Inferior parietal cortex (tissue), 1 donor: ENCODE measurements at regions not wholly inside any gene's neighbourhood (a gene's known extent, or its start where the extent isn't known, plus 50 kb on each side); places are given as distances from the start of the nearest gene placed in this dataset.
A peak's percentile ranks its signal among the peaks of the same experiment; 100 is the strongest.
"Not testable (repeated sequence)": the region's sequence is repeated elsewhere in the genome, so short reads cannot be mapped to it uniquely, and the experiment has no call there.

Experiments used
- DNase-seq: peaks from one replicate; pipeline ENCODE4 v3.0.0-alpha.2; 2016; ENCODE audit errors: extremely low spot score

DNA sequence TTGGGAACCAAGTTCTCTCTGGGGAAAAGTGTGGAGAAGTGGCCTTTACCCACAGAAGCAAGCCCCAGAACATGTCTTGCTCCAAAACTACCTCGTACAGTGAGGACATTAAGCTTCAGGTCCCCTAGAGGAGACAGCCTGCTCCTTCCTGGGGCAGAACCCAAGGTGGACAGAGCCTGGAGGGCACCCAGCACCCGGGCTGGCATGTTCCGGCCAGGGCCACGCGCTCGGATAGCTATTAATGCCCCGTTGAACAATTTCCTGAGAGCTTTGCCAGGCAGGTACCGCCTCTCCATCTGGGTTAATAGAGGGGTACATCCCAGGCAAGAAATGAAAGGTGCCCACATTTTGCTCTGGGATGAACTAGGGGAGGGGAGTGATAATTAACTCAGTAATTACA lies 169.0 kb upstream of the GRK3 start:
- no peak for DNase-seq

DNA sequence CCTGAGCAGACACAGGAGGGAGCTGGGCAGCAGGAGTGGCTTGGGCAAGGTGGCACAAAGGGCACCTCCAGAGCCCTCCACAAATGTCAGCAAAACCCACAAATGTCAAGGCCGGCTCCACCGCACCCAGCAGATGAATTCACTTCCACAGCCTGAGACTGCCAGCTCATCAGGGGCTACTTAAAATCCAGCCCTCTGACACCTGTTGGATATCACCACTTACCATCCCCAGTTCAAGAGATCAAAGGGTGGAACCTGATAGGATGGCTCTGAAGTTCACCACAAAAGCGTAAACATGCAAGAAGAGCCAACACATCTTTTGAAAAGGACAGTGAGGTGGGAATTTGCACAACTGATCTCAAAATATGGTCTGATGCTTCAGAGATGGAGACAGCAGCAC lies 168.6 kb upstream of the GRK3 start:
- no peak for DNase-seq

DNA sequence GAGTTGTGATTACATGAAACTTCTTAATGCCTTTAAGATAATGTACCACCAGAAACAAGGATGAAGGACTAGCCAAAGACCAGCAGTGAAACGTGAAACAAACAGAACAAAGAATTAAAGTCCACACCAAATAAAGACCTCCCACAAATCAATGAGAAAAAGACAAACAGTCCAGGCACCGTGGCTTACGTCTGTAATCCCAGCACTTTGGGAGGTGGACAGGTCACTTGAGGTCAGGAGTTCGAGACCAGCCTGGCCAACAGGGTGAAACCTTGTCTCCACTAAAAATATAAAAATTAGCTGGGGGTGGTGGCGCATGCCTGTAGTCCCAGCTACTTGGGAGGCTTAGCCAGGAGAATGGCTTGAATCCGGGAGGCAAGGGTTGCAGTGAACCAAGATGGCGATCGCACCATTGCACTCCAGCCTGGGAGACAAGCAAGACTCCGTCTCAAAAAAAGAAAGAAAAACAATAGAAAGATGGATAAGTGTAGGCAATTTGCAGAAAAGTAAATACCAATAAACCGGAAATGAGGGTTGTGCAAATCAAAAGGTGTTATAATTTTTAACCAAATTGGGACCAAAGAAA lies 167.8 kb upstream of the GRK3 start:
- no peak for DNase-seq

DNA sequence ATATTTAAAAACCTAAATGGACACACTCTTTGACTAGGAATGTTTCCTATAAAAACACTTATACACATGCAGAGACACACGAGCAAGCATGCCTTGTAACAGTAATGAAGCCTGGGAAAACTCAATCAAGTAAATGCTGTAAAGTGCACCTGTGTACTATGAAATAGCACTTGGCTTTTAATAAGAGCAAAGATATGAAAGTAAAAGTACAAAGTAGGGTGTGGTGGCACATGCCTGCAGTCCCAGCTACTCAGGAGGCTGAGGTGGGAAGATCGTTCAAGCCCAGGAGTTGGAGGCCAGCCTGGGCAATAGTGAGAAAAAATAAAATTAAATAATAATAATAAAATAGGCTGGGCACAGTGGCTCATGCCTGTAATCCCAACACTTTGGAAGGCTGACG lies 166.9 kb upstream of the GRK3 start:
- no peak for DNase-seq

DNA sequence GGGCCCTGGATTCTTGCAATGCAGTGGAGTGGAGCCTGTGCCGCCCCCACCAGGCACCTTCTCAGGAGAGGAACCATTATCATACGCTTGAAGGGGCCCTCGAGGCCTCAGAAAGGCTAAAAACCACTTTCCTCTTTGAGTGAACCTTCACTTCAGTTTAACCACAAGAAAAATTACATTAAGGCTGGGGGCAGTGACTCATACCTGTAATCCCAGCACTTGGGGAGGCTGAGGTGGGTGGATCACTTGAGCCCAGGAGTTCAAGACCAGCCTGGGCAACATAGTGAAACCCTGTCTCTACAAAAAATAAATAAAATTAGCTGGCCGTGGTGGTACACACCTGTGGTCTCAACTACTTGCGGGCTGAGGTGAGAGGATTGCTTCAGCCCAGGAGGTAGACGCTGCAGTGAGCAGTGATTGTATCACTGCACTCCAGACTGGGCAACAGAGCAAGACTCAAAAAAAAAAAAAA lies 165.8 kb upstream of the GRK3 start:
- not testable (repeated sequence) for DNase-seq

DNA sequence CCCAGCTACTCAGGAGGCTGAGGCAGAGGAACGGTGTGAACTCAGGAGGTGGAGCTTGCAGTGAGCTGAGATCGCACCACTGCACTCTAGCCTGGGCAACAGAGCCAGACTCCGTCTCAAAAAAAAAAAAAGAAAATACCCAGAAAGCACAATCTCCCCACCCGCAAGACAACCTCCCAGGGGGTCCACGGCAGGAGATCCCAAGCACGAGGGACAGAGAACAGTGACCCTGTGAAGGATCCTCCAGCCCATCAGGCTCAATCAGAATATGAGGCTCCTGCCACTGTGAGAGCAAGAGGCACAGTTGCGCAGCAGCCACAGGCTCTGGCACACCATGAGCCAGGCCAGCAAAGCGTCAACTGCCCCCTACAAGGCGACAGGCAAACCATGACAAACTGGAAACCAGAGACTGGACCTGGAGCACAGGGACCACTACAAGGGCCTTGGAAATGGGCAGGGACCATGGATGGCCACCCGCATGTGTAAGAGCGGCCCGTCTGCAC lies 164.8 kb upstream of the GRK3 start:
- DNase-seq: no peak

DNA sequence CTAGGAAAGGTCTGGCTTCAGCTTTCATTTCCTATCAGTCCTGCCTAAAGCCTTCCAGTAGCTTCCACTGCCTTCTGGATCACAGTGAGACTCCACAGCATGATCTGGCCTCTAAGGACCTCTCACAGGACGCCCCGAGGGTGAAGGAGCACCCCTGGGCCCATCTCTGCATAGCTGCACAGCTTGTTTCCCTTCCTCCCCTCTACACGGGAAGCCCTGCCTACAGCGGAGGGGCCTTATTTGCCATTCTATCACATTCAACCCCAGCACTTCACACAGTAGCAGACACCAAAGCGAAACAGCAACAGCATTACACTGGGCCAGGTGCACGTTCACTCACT lies 162.3 kb upstream of the GRK3 start:
- no peak for DNase-seq

DNA sequence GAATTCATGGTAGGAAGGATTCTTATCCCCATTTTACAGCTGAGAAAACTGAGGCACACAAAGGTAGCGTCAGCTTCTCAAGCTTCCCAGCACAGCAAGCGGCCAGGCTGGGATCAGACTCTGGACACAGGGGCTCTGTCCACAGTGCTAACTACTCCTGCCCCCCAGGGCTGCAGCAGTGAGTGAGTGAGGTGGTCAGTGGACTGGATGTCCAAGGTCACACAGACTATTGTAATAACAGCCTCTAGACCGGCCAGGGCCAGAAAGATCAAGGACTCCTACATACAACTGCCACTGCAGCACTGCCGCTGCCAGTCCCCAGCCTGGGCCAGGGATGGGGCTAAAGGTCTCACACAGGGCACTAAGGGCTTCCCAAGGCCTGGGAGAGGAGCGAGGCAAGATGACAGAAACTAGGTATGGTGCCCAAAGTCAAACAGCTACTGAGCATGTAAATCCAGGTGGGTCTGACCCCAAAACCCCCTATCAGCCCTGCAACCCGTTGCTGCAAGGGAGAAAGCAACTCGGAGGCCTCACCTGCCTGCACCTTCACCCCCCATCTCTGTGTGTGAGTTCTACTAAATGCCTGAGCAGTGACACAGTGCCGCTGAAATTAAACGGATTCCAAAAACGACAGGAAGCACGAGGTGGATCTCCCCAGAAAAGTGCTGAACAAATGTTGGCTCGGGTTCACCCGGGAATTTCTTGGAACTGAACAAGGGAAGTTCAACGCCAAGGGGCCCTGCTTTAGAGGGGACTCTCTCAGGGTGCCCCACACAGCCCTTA lies 161.8 kb upstream of the GRK3 start:
- no peak for DNase-seq

DNA sequence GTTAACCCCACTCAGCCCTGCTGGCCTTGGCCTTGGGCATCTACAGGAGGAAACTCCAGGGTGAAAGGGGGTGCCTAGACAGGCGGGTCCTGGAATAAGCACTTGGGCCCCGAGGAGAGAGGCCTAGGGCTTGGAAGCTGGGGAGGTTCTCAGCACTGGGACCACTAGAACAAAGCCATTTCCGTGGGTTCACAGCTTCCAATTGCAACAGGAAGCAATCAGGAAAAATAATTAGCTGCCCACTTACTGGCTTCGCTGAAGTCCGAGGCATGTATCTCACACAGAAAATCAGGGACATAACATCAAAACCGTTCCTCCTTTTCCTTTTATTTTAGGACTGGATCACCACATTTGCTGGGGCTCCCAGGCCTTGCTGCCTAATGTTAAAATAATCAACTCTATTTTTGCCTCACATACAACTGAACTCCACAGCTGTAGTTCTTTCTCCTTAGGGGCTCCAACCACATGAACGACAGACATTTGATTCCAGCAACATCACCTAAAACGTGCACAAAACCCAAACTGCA lies 161.1 kb upstream of the GRK3 start:
- DNase-seq: no peak

DNA sequence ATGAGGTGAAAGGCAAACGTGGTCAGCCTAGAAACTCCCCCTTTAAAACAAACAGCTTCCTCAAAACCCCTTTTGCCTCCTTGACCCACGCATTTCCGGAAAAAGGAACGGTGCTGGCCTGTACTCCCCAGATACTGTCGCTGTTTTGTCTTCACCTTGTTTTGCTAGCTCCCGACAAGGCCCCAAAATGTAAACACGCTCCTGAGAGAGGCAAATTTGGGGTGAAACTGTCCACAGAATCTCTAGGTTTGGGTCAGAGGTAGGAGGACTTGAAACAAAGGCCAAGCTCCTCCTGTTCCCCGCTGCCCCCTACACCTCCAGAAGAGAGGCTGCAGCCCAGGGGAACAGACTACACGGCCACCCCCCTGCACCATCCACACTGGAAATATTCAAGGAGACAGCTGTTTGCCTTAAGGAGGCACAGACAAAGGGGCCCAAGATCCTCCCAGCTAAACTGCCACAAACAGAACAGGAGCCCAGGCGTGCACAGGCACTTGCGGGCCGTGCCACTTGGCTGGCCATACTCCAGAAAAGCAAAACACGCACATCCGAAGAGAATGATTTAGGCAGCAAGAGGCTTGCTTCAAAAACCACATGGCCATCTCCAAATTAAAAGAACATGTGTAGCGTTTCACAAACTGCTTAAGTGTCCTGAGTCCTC lies 160.5 kb upstream of the GRK3 start:
- peak; percentile 21 for DNase-seq

DNA sequence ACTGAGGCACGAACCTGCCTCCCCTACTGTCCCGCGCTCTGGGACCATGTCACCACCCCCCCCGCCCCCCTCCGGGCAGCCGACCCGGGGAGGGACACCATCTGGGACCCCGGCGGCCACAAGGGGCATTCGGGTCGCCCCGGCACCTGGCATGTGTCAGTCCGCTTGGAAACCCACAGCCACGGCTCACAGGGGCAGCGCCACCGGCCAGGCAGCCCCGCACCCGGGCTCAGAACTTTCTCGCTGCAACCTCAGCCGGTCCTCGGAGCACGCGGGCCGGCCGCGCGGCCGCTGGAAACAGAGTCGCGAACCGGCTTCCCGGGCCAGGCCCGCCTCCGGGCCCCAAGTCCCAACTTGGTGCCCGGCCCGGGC lies 159.9 kb upstream of the GRK3 start:
- DNase-seq: no peak

DNA sequence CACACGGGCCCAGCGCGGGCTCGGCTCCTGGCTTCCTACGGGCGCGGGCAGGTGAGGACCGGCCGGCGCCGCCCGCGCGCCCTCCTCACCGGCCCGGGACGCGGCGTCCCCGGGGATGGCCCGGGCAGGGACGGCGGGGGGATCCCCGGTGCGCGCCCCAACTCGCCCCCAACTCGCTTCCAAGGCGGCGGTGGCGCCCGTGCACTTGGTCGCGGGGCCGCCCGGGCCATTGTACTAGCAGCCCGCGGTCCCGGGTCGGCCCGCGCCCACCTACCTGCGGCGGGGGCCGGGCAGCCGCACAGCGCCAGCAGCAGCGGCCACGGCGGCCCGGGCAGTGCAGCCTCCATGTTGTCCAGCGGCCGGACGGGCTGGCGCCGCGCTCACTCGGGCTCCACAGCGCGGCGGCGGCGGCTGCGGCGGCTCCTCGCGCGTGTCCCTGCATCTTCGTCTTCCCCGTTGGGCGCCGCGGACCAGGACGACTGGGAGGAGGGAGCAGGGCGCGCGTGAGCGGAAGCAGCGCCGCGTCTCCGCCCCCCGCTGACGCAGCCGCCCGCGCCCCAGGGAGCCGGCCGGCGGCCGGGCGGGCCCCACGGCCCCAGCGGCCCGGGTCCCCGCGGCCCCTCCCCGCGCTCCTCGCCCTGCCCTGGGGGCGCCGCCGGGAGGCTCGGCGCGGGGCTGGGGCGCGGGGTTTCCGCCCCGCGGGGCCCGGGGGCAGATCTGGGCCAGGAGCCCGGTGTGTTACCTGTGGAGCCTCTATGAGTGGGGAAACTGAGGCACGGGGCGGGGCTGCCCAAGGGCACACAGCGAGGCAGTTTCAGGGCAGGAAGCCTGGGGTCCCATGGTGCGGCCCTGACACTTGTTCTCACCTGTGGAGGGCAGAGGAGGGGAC lies 159.3 kb upstream of the GRK3 start:
- peak; percentile 73 for DNase-seq

DNA sequence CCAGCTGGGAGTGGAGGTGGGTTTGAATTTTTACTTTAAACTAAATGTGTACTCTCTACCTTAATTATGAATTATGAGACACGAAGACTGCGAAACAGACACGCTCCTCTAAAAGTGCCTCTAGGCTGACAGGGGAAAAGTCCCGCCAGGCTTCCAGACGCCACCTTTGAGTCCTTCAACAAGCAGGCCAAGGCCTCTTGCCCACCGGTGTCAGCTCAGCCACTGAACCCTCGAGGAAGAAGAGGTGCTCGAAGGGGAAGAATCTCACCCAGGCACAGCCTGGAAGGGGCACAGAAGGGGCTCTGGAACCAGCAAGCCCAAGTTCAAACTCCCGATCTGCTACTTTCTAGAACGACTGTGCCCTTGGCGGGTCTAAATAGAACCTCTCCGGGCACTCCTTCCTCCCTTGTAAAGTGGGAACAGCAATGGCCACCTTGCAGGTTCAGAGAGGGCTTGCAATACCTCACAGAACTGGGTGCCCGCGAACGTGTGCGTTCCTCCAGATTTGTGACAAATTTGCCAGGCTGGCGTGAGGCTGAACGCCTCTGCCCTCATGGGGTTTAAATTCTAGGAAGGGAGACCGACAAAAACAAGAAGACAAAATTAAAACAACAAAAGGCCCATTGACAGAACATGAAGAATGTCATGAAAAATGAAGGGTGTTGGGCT lies 158.5 kb upstream of the GRK3 start:
- no peak for DNase-seq

DNA sequence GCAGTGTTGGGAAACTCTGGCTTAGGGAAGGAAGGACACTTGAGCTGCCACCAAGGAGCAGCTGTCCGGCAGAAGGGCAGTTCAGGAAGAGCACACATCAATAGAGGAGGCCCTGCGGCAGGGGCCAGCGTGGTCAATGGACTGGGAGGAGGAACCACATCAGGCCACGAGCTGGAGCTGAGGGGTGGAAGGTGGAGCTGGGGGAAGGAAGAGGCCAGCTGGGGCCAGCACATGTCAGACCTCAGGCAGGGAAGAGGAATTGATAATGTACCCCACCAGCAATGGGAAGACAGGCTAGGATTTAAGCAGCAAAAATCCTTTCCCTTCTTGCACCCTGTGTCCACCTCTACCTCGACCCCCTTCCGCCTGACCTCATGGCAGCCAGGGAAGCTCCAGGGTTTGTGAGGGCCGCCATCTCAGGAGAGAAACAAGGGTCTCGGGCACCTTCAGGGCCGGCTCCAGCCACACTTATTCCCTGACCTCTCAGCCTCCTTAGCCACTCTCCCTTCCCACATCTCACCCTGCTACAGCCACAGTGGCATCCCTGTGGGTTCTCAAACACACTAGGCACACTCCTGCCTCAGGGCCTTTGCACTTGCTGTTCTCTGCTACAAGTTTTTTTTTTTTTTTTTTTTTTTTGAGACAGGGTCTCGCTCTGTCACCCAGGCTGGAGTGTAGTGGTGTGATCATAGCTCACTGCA lies 157.8 kb upstream of the GRK3 start:
- DNase-seq: no peak

DNA sequence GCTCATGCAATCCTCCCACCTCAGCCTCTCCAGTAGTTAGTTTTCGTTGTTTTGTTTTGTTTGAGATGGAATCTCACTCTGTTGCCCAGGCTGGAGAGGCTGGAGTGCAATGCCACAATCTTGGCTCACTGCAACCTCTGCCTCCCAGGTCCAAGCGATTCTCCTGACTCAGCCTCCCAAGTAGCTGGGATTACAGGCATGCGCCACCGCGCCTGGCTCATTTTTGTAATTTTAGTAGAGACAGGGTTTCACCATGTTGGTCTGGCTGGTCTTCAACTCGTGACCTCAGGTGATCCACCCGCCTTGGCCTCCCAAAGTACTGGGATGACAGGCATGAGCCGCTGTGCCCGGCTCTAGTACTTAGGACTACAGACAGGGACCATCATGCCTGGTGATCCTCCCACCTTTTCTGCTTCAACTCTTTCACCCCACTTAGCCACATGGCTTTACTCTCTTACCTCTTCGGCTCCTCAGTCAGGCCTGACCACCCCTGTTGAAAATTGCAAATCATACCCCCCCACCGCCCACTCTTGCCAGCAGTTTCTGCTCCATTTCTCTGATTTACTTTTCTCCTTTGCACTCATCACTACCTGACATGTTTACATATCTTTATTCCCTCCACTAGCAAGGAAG lies 157.1 kb upstream of the GRK3 start:
- no peak for DNase-seq

DNA sequence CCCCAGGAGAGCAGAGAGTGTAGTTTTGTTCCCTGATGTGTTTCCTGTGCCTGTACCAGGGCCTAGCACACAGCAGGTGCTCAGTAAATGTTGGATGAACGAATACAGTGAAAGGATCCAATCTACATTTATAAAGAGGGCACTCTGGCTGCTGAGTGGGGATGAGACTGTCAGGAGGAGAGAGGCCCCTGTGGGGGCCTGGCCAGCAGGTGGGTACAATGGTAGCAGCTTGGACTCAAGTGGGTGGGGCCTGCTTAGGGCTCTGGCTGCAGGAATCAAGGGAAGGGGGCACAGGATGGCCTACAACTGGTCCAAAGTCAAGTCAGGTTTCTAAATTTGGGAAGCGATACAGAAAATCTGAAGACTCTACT lies 156.6 kb upstream of the GRK3 start:
- DNase-seq: no peak

DNA sequence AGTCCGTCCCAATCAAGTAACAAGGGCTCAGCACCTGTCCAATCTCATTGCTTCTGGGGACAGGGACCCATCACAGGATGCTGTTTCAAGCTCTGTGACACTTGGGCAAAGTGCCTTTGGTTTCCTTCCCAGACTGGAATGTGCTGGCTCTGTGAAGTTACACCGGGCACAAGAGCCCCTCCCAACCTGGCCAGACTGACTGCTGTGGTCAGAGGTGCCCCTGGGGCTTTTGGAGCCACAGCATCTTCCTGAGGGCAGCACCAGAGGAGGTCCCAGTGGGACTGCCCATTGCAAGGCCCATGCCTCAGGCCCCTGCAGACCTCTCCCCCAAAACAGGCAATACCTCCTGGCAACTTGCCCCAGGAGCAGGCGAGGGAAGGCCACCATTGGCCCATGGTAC lies 155.2 kb upstream of the GRK3 start:
- DNase-seq: no peak

DNA sequence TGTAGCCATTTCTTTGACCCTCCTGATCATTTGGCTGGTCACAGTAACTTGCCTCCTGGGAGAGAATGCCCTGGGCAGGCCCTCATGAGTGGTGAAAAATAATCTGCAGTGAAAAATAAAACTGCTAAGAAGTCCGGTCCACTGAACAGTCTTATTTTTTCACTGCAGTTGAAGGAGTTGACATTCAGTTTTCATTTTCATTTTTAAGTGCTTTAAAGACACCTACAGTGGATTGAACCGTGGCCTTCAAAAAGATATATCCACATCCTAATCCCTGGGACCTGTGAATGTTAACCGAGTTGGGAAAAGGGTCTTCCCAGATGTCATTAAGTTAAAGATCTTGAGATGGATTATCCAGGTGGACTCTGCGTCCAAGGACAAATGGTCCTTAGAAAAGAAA lies 153.6 kb upstream of the GRK3 start:
- DNase-seq: no peak

DNA sequence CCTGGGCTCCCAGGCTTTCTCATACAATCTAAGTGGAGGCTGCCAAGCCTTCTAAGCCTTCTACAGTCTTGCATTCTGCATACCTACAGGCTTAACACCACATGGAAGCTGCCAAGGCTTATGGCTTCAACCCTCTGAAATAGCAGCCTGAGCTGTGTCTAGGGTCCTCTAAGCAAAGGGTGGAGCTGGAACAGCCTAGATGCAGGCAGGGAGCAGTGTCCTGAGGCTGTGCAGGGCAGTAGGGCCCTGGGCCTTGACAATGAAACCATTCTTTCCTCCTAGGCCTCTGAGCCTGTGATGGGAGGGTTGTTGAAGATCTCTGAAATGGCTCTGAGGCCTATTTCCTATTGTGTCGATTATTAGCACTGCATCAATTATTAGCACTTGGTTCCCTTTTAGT lies 150.9 kb upstream of the GRK3 start:
- DNase-seq: no peak

DNA sequence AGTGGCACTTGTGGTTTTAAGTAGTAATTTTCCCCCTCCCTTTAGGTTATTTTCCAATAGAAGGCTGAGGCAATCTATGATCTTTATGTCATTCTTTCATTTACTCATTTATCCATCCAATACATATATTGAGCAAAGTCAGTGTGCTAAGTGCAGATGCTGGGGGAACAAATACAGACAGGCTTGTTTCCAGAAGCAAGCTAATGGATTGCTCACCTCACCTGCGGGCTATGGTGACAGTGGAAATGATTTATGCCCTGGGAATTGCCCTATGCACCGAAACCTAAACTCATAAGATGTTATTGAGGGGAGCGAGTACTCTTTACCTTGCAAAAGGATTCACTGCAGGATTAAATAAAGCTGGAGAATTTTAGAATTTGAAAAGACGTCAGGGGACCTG lies 148.7 kb upstream of the GRK3 start:
- not testable (repeated sequence) for DNase-seq
